ENCODE measurements at regions not wholly inside any gene's neighbourhood (a gene's known extent, or its start where the extent isn't known, plus 50 kb on each side); places are given as distances from the start of the nearest gene placed in this dataset.

GRCh38 chr16:87058728-87059250 is 258.4 kb downstream of the C16orf95 start:
- no peak for DNase-seq

- DNase-seq: no peak
Measured at GRCh38 chr16:87060034-87060986, 256.9 kb downstream of the C16orf95 start.

GRCh38 chr16:87061243-87061920 is 255.8 kb downstream of the C16orf95 start:
- no peak for DNase-seq

GRCh38 chr16:87062569-87063442 is 254.4 kb downstream of the C16orf95 start:
- no peak for DNase-seq

- DNase-seq: no peak
Measured at GRCh38 chr16:87063543-87063942, 253.6 kb downstream of the C16orf95 start.

GRCh38 chr16:87064731-87065445 is 252.3 kb downstream of the C16orf95 start:
- no peak for DNase-seq

GRCh38 chr16:87065446-87066132 is 251.6 kb downstream of the C16orf95 start:
- no peak for DNase-seq

- no peak for DNase-seq
Measured at GRCh38 chr16:87066133-87067002, 250.8 kb downstream of the C16orf95 start.

- DNase-seq: no peak
Measured at GRCh38 chr16:87067003-87067556, 250.1 kb downstream of the C16orf95 start.

GRCh38 chr16:87067836-87068761 is 249.1 kb downstream of the C16orf95 start:
- DNase-seq: no peak

- DNase-seq: no peak
Measured at GRCh38 chr16:87068762-87069150, 248.4 kb downstream of the C16orf95 start.

GRCh38 chr16:87070657-87071056 is 246.5 kb downstream of the C16orf95 start:
- DNase-seq: no peak

- DNase-seq: no peak
Measured at GRCh38 chr16:87072101-87072500, 245.1 kb downstream of the C16orf95 start.

- no peak for DNase-seq
Measured at GRCh38 chr16:87074641-87075318, 242.4 kb downstream of the C16orf95 start.

GRCh38 chr16:87075319-87075860 is 241.8 kb downstream of the C16orf95 start:
- no peak for DNase-seq

- DNase-seq: no peak
Measured at GRCh38 chr16:87076331-87076949, 240.8 kb downstream of the C16orf95 start.

GRCh38 chr16:87076950-87077749 is 240.0 kb downstream of the C16orf95 start:
- no peak for DNase-seq

All from amniotic stem cell (primary cell).